SKM-1 (cell line): ENCODE measurements at regions not wholly inside any gene's neighbourhood (a gene's known extent, or its start where the extent isn't known, plus 50 kb on each side); places are given as distances from the start of the nearest gene placed in this dataset.
A peak's percentile ranks its signal among the peaks of the same experiment; 100 is the strongest.
"Not testable (repeated sequence)": the region's sequence is repeated elsewhere in the genome, so short reads cannot be mapped to it uniquely, and the experiment has no call there.

ENCODE experiments used
- DNase-seq: peaks from one replicate; lab custom pipeline; 2025; ENCODE audit not compliant: unreplicated experiment; lab: John Stamatoyannopoulos, UW

DNA sequence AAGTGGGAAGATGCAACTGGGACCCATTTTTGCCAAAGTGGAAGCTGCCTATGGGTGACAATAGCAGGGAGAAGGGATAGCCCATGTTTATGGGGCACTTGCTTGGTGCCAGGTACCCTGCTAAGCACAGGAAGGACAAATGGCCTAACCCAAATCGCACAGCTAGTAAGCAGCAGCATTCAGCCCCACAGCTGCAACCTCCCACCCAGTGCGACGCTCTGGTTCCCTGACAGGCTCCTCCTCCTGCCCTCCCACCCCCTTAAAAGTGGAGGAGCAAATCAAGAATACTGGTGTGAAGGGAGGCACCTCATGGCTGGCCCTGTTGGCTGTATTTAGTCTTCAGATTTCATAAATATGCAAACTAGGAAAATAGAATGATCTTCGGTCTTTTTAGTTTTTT is 76.2 kb downstream of the RIN2 start:
- no peak for DNase-seq

DNA sequence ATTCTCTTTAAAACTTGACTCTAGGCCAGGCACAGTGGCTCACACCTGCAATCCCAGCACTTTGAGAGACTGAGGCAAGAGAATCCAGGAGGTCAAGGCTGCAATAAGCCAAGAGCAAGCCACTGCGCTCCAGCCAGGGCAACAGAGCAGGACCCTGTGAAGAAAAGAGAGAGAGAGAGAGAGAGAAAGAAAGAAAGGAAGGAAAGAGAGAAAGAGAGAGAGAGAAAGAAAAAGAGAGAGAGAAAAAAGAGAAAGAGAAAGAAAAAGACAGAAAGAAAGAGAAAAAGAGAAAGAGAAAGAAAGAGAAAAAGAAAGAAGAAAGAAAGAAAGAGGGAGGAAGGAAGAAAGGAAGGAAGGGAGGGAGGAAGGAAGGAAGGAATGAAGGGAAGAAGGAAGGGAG is 76.7 kb downstream of the RIN2 start:
- DNase-seq = no peak

DNA sequence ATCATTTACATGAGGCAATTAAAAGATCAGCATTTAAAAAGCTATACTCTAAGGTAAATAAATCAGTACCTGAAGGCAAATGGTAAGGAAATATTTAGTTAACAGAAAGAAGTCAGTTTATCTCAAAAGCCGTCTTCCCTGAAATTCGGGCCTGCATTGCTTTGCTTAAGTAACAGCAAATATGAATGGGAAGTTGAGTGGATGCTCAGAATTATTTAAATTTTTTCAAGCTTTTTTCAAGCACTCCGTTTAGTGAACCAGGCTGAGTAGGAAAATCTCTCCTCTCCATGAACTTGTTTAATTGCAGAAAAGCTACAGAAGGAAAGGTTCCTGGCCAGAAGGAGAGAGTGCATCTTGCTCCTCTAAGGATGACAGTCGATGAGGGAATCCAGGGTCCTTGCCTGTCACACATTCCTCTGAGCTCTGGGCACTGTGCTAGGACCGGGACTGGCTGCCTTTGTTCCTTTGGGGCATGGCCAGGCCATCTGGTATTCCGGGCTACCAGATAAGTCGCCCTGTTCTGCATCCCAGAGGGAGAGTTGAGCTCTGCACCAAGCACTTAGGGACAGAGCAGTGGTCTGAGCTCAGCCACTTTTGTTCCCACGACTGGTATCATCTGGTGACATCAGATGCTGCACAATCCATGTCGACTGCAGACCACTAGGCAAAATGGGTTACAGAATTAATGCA is 77.6 kb downstream of the RIN2 start:
- DNase-seq = no peak

DNA sequence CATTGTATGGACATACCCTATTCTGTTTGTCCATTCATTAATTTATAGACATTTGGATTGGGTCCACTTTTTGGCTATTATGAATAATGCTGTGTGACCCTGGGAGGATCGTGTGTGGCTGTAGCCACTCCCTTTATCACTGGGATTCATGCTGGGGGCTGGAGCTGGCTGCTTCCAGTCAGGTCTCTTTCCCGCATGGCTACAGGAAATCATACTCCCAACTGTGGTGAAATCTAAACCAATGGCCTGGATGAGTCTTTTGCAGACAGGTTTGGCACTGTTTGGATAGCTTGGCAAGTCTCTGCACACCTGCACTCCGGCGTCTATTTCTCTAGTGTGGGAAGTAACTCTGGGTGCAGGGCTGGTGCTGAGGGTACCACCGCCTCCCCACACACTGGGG is 80.4 kb downstream of the RIN2 start:
- DNase-seq = no peak

DNA sequence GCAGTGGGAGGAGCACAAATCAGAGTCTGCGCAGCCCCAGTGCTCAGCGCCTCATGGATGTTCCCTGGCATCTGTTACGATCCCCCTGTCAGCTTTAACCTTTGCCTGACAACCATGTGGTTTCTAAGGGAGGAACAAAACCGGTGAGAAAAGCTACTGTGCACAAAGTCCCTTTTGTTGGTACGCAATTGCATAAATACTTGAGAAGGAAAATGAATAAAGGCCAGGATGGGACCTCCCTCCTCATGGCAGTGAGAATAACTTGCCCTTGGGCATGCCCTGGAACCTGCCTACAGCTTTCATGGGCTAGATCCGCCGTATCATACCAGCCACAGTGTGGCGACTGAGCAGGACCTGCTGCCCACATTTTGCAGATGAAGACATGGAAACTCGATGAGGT is 81.0 kb downstream of the RIN2 start:
- DNase-seq = no peak

DNA sequence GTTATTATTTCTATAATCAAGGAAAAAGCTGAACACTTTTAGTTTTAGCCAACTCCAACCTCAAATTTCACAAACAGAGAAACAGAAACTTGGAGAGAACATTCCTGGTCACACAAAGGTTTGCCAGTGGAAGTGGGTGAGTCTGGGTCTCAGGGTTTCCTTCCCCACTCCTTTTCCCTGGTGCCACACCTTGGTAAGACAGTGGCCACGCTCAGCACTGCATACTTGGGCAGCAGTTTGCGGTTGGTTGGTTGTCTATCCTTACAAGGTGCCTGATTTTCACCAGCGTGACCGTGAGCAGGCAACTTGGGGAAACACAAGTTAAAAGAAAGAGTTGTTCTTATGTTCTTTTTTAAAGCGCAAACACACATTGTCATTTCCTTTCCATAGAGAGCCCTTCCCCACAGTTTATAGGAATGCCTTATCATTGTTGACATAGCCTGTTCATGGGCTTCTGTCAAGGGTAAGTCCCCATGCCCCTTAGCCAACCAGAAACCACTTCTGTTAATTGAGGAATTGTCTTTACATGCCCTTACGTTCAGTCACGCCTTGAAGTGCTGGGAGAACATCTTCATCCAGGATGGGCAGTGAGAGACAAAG is 82.2 kb downstream of the RIN2 start:
- DNase-seq = no peak

DNA sequence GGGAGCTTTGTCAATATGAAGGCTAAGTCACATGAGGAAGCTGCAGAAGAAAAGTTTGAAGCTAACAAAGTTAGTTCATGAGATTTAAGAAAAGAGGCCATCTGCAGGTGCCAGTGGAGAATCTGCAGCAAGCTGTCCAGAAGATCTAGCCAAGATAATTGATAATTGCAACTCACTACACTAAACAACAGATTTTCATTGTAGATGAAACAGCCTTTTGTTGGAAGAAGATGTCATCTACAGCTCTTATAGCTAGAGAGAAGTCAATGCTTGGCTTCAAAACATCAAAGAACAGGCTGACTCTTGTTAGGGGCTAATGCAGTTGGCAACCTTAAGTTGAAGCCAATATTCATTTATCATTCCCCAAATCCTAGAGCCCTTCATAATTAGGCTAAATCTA is 83.7 kb downstream of the RIN2 start:
- no peak for DNase-seq

DNA sequence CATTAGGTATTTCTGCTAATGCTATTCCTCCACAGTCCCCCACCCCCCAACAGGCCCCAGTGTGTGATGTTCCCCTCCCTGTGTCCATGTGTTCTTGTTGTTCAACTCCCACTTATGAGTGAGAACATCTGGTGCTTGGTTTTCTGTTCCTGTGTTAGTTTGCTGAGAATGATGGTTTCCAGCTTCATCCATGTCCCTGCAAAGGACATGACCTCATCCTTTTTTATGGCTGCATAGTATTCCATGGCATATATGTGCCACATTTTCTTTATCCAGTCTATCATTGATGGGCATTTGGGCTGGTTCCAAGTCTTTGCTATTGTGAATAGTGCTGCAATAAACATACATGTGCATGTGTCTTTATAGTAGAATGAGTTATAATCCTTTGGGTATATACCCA is 86.8 kb downstream of the RIN2 start:
- DNase-seq = not testable (repeated sequence)

DNA sequence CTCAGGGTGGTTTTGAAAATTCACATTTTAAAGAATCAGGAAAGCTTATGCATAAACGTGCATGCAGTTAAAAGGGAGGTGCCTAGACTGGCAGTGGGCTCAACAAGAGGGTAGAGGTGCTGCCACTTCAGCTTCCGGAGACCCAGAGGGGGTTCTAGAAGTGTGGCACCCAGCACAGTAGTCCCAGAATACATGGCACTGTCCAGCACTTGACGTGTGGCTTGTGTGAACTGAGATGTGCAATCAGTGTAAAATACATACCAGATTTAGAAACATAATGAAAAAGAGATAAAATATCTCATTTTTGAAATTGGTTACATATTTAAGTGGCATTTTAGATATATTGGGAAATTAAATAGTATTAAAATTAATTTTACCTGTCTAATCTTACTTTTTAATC is 89.3 kb downstream of the RIN2 start:
- DNase-seq = no peak

DNA sequence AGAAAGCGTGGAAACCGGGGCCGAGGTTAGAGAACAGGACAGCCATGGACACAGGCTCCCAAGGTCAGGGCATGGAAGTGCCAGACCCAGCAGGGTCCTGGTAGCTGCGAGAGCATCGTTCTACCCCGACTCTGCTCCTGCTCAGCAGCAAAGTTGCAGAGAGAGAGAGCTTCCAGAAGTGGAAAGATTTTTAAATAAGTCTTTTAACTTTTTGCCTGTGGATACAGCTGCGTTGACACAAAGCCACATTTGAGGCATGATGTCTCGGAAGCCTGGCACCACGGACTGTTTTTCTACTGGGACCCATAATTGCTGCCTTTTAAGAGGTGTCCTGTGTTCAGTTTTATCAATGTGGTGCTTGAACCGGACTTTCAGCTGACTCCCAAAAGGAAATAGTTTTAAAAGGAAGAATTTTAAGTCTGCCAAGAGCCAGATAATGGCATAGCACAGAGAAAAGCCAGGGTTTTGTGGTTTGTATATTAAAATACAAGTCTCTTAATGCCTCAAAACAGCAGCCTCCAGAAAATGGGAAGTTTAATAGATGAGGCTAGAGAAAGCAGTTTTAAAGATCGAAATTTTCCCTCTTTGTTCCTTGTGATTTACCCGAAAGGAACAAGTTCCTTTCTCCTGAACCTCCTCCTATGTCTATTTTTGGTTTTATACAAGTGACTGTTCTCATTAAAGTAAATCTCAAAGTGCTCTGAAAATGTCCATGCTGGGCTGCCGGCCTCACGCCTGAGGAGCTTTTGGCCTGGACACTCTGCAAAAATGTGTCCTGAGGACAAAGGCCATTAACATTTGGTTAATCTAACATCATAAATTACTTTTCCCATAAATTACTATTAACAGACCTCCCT is 91.5 kb downstream of the RIN2 start:
- DNase-seq = no peak

DNA sequence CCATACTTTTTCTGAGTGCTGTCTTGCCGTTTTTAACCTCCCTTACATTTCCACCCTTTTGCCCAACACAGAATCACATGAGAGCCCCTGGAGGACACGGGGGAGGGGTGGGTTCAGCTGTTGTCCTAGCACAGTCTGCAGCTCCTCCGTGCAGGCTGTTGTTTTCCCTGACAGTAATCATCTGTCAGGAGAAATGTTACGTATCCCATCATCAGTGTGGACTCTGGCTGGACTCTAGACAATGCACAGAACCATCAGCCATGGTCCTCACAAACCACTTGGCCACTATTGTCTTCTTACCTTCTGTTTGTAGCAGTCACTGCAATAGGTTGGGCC is 92.1 kb downstream of the RIN2 start:
- DNase-seq = no peak

DNA sequence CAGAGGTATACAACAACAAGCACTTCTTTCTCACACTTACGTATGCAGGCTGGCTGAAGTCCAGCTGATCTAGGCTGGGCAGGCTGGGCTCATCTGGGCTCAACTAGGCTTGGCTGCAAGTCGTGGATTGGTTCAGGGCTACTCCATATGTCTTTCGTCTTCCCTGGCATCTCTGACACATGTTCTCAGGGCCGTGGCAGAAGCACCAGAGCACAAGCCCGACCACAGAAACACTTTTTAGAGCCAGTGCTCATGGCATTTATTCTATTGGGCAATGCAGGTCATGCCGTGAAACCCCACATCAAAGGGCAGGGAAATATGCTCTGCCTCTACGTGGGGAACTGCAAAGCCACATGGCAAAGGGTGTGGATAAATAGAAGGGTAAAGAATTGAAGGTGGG is 93.8 kb downstream of the RIN2 start:
- DNase-seq = no peak

DNA sequence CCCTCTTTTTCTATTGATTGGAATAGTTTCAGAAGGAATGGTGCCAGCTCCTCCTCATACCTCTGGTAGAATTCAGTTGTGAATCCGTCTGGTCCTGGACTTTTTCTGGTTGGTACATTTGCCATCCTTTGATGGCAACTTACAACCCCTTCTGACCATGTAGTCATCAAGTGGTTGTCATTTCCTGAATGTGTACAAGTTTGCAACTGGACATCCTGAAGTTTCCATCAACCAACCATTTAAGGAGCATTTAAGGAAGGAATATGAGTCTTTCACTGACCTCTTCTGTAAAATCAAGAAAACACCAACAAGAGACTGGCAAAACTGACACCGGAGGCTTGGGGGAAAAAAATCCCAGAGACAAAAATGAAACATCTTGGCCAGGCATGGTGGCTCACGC is 97.4 kb downstream of the RIN2 start:
- DNase-seq = no peak

DNA sequence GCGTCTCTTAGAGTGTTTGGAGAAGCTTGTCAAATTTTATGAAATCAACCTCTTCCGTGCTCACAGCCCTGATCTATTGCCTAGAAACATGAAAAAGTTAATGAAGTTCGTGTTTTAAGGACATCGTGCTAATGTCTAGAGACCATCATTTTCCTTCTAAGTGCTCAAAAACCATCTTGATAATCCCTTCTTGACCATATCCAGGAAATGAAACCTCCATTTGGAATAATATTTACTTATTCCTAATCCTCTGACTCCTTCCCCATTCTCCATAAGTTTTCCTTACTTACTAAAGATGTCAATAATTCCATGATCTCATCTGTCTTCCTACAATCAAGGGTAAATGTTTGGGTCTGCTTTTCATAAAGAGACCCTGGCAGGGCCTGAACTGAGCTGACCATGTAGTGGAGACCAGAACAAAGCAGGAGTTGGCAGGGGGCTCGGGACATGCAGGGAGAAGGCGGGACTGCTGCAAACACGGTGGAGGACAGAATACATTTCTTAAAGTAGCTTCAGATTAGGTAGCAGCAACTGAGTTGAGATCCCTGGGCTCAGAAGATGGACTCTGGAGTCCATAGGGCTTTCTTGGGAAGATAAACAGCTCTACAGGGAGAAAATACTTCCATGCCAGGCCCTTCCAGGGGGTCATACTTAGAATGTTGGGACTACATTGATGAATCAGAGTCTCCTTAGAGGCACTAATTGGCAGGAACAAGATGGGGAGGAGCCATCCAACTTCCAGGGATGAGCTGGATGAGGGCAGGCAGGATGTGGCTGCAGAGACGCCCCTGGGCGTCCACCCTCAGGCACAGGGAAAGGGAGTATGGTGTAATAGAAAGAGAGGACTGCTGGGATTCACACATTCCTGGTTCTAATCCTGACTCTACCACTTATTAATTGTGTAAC is 100.7 kb downstream of the RIN2 start:
- DNase-seq = no peak

DNA sequence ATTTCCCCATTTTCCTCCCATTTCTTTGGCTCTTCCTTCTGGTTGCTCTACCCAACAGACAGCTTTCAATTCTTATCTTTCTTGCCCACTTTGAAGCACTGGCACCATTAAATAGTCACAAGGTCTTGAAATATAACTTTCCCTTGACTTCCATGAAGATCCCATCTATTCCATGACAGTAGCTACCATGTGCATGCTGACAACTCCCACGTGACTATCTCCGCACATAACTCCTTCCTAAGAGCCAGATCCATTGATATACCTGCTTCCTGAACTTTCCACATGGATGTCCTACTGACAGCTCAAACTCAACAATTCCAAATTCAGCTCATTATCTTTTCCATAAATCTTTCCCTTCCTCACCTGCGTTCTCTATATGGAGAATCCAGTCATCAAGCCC is 101.4 kb downstream of the RIN2 start:
- no peak for DNase-seq

DNA sequence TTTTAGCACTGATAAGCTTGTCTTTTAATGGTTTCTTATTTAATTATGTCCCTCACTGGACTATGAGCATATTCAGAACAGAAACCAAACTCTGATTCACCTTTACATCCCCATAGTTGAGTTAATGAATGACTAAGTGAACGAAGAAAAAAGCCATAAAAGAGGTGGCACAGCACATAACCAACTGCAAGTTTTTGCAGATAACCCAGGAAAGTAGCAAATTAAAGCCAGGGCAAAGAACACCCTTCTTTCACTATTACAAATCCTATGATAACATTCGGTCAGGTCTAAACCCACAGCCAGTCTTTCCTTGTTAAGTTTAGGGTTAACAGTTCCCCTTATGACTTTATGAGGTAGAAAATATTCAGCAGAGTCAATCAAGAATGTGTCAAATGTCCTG is 102.7 kb downstream of the RIN2 start:
- DNase-seq = no peak

DNA sequence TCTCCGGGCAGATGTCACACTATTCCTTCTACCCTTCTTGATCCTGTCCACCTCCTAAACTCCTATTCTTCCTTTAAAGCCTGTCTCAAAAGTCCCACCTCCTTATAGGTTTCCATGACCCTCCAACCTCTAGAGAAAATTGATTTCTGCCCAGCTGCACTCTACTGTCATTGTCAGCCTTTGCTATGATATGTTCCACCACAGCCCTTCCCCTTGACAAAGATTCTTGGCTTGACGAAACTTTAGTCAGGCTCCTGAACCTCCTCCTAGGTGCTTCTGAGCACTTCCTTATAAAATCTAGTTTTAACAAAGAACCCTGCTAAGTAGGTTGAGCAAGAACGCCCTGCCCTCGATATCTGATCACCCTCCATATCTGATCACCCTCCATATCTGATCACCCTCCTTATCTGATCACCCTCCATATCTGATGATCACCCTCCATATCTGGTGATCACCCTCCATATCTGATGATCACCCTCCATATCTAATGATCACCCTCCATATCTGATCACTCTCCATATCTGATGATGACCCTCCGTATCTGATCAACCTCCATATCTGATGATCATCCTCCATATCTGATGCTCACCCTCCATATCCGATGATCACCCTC is 103.2 kb downstream of the RIN2 start:
- DNase-seq = no peak

DNA sequence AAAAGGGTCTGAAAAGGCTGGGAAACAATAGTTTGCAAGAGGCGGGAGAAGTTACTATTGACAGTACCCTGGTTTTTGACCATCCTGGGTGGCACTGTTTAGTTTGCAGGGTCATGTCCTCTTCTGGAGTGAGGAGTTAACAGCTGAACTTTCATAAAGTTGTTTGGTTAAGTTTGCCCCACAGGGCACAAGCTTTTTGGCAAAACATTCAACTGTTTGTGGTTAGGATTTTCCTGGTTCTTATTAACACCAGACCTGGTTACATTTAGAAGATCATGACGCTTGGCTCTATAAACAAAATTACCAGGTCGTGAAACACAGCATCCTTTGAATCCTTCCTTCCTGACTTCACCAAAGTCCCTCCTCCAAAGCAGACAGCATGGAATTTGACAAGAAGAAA is 106.1 kb downstream of the RIN2 start:
- DNase-seq = no peak

DNA sequence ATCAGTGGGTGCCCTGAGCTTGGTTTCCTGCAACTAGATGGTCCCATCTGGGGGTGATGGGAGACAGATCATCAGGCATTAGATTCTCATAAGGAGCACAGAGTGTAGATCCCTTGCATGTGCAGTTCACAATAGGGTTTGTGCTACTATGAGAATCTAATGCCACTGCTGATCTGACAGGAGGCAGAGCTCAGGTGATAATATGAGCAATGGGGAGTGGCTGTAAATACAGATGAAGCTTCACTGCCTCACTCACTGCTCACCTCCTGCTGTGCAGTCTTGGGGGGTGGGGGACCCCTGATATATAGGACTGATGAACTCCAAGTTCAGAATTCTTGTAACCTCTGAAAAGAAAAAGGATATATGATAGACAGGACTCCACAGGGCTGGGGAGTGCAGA is 108.0 kb downstream of the RIN2 start:
- DNase-seq = no peak

DNA sequence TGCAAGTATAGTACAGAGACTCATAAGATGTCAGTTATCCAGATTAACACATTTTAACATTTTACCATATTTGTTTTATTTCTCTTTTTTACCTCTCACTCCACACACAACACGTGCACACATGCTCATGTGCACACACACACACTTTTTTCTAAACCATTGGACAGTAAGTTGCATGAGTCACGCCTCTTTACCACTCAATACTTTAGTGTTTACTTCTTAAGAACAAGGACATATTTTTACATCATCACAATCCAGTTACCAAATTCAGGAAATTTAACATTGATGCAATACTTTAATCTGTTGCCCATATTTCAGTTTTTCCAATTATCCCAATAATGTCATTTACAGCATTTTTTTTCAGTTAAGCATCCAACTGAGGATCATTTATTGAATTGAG is 109.0 kb downstream of the RIN2 start:
- no peak for DNase-seq

DNA sequence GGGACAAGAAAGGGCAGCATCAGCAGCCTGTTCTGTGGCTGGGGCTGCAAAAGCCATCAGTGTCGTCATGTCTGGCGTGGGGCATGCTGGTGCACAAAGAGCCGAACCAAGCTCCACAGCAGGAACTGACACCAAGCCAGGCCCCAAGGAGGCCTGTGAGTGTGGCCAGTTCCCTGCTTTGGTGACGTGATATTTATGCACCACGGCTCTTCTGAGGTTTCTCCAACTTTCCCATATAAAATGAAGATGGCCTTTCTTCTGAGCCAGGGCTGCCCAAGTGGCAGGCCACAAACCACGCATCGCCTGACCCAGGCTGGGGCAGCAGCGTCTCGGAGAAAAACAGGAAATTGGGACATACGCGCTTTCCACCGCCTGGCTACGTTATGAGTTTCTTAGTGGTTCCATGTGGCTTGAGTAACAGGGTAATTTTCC is 109.9 kb downstream of the RIN2 start:
- DNase-seq = peak; percentile 68
